ENCODE measurements at regions not wholly inside any gene's neighbourhood (a gene's known extent, or its start where the extent isn't known, plus 50 kb on each side); places are given as distances from the start of the nearest gene placed in this dataset.
A peak's percentile ranks its signal among the peaks of the same experiment; 100 is the strongest.
"Not testable (repeated sequence)": the region's sequence is repeated elsewhere in the genome, so short reads cannot be mapped to it uniquely, and the experiment has no call there.

DNA sequence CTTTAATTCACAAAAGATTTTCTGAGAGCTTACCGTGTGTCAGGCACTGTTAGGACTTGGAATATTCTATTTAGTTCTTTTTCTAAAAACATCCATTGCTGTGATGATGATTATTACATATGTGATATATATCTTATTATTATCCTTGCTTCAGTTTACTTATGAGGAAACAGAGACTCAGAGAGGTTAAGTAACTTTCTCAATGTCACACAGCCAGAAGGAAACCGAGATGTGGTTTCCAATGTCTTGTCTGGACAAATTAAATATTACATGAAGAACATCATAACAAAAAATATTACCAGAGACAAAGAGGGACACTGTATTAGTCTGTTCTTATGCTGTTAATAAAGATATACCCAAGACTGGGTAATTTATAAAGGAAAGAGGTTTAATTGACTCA lies 125.5 kb upstream of the DAP start:
- H3K9ac ChIP-seq, result no peak overlapping the region
- WGBS (ENCODE audit: low lambda C conversion rate), result 61% methylated on average over 2 of the region's 2 CpGs
- POLR2A ChIA-PET, result interaction anchor here (0.6 kb wide), 1 partner anchor 23 kb away, joined by 3 read pairs; no protein-coding TSS in a partner anchor

DNA sequence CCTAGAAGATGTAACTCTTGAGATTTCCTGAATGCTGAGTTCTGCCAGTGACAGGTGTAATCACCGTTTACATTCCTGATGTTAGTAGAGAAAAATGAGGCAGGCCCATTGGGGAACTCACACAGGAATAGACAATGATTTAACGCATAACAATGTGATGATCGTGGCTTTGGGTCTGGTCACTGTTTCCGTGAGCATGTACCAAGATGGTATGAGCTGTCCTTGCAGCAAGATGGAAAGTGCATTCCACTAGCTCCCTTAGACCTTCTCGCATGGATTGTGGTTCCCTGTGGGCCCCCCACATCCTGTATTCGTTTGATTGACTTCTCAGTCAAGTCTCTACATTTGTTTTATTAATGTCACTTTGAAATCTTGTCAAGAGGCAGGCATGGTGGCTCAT lies 124.0 kb upstream of the DAP start:
- Histone ChIP-seq H3K9me3 (no peaks in the 10 kb centered on the region), H3K9ac (no peak overlapping the region), H3K27ac (ENCODE audit: low read depth in 2 of 2, low read length in 1 of 2) (0 out of 4 replicates have a peak overlapping the region, but pooled peaks of 1 of the 2 experiments have one; percentile 21), H3K9me2 (no peaks in the 10 kb centered on the region), H3K79me2 (ENCODE audit: insufficient read depth) (no peaks in the 10 kb centered on the region), H3K36me3 (replicated peaks in 1 of 2; ENCODE audit: control insufficient read depth in 1 of 2, insufficient read depth in 2 of 2, low read length in 1 of 2) (no peaks in the 10 kb centered on the region), H4K20me1 (ENCODE audit: insufficient read depth) (no peaks in the 10 kb centered on the region), H3F3A (replicated peaks; ENCODE audit: insufficient read depth) (no peaks in the 10 kb centered on the region), H2AFZ (ENCODE audit: low read depth) (no peak overlapping the region; the same call in 1 of the 2 replicates), H3K4me2 (no peak overlapping the region), H3K27me3 (ENCODE audit: insufficient read depth) (no peaks in the 10 kb centered on the region), H3K4me3 (ENCODE audit: low read depth in 2 of 2, low read length in 1 of 2) (no peak overlapping the region), H3K4me1 (ENCODE audit: control insufficient read depth in 1 of 2, insufficient read depth in 2 of 2, low read depth in 1 of 2, low read length in 1 of 2) (no peaks in the 10 kb centered on the region)
- WGBS (ENCODE audit: low lambda C conversion rate), result 14% methylated on average over 6 of the region's 6 CpGs
- ChIA-PET POLR2A (no interaction called here), CTCF (interaction anchor here (1.0 kb wide), 1 partner anchor 43 kb away, joined by 3 read pairs; no protein-coding TSS in a partner anchor)
- no peak for DNase-seq
- TF ChIP-seq TCF12 (IDR thresholded peaks at IDR 0.05), result peak; percentile 82
- 0 out of 2 replicates have a peak, but pooled peaks have one; percentile 22 for TF ChIP-seq RXRA (IDR thresholded peaks at IDR 0.05; ENCODE audit: borderline replicate concordance, low read depth)
- TF ChIP-seq FOSL2 (IDR thresholded peaks at IDR 0.05; ENCODE audit: borderline replicate concordance, low read depth), result peak; percentile 70
- peak; percentile 74; the same call in 1 of the 2 replicates for TF ChIP-seq MEF2A (IDR thresholded peaks at IDR 0.05; ENCODE audit: borderline replicate concordance, low read depth)
- TF ChIP-seq JUND (IDR thresholded peaks at IDR 0.05), result peak; percentile 77
- peak in 1 of 2 experiments; percentile 78; a peak in 2 of 4 replicates for TF ChIP-seq EP300 (IDR thresholded peaks at IDR 0.05; ENCODE audit: borderline replicate concordance in 1 of 2, low read depth in 1 of 2, low read length in 1 of 2)
- TF ChIP-seq, protein P1, sequence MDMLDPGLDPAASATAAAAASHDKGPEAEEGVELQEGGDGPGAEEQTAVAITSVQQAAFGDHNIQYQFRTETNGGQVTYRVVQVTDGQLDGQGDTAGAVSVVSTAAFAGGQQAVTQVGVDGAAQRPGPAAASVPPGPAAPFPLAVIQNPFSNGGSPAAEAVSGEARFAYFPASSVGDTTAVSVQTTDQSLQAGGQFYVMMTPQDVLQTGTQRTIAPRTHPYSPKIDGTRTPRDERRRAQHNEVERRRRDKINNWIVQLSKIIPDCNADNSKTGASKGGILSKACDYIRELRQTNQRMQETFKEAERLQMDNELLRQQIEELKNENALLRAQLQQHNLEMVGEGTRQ (IDR thresholded peaks at IDR 0.05; ENCODE audit: borderline replicate concordance, low read depth, low read length), result no peak
- TF ChIP-seq GATA2 (CRISPR knock-in tag; IDR thresholded peaks at IDR 0.05), result no peak
- TF ChIP-seq TEAD4 (IDR thresholded peaks at IDR 0.05; ENCODE audit: borderline replicate concordance, insufficient read depth), result peak; percentile 68
- TF ChIP-seq POLR2AphosphoS5 (IDR thresholded peaks at IDR 0.05; ENCODE audit: low read depth, low read length), result peak; percentile 33; the same call in 1 of the 2 replicates
- TF ChIP-seq, protein P2, sequence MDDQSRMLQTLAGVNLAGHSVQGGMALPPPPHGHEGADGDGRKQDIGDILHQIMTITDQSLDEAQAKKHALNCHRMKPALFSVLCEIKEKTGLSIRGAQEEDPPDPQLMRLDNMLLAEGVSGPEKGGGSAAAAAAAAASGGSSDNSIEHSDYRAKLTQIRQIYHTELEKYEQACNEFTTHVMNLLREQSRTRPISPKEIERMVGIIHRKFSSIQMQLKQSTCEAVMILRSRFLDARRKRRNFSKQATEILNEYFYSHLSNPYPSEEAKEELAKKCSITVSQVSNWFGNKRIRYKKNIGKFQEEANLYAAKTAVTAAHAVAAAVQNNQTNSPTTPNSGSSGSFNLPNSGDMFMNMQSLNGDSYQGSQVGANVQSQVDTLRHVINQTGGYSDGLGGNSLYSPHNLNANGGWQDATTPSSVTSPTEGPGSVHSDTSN (IDR thresholded peaks at IDR 0.05), result peak; percentile 63
- no peak for TF ChIP-seq FOXM1 (IDR thresholded peaks at IDR 0.05; ENCODE audit: low read depth)

More for the DNA sequence above, 125.5 kb upstream of the DAP start:
- no peak overlapping the region for H3K27ac ChIP-seq (ENCODE audit: low read depth in 2 of 2, low read length in 1 of 2)
- no peak overlapping the region for H3K4me2 ChIP-seq
- no peaks in the 10 kb centered on the region for H3K4me1 ChIP-seq (ENCODE audit: control insufficient read depth in 1 of 2, insufficient read depth in 2 of 2, low read depth in 1 of 2, low read length in 1 of 2)
- TF ChIP-seq ELF1 (IDR thresholded peaks at IDR 0.05) (no peak), RFX5 (IDR thresholded peaks at IDR 0.05; ENCODE audit: low read length) (no peak), NFIC (IDR thresholded peaks at IDR 0.05; ENCODE audit: borderline replicate concordance) (no peak), FOSL2 (IDR thresholded peaks at IDR 0.05; ENCODE audit: borderline replicate concordance, low read depth) (no peak), TCF12 (IDR thresholded peaks at IDR 0.05) (no peak), TAF1 (IDR thresholded peaks at IDR 0.05; ENCODE audit: borderline replicate concordance, low read depth, low read length) (no peak), SIN3A (IDR thresholded peaks at IDR 0.05; ENCODE audit: borderline replicate concordance, low read depth, low read length) (no peak), TEAD4 (IDR thresholded peaks at IDR 0.05; ENCODE audit: borderline replicate concordance, insufficient read depth) (no peak), FOXJ3 (CRISPR knock-in tag; IDR thresholded peaks at IDR 0.05) (no peak)
- TF ChIP-seq, protein P3, sequence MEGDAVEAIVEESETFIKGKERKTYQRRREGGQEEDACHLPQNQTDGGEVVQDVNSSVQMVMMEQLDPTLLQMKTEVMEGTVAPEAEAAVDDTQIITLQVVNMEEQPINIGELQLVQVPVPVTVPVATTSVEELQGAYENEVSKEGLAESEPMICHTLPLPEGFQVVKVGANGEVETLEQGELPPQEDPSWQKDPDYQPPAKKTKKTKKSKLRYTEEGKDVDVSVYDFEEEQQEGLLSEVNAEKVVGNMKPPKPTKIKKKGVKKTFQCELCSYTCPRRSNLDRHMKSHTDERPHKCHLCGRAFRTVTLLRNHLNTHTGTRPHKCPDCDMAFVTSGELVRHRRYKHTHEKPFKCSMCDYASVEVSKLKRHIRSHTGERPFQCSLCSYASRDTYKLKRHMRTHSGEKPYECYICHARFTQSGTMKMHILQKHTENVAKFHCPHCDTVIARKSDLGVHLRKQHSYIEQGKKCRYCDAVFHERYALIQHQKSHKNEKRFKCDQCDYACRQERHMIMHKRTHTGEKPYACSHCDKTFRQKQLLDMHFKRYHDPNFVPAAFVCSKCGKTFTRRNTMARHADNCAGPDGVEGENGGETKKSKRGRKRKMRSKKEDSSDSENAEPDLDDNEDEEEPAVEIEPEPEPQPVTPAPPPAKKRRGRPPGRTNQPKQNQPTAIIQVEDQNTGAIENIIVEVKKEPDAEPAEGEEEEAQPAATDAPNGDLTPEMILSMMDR (IDR thresholded peaks at IDR 0.05), result no peak
- TF ChIP-seq, protein P1 (IDR thresholded peaks at IDR 0.05; ENCODE audit: borderline replicate concordance, low read depth, low read length), result no peak
- no peak overlapping the region for H3K4me3 ChIP-seq (ENCODE audit: low read depth in 2 of 2, low read length in 1 of 2)
- H4K20me1 ChIP-seq (ENCODE audit: insufficient read depth), result no peaks in the 10 kb centered on the region
- CTCF ChIA-PET, result interaction anchor here (1.4 kb wide), 1 partner anchor 22 kb away, joined by 3 read pairs; no protein-coding TSS in a partner anchor
- H3K9me3 ChIP-seq, result no peaks in the 10 kb centered on the region
- no peaks in the 10 kb centered on the region for H3K9me2 ChIP-seq
- H3K36me3 ChIP-seq (replicated peaks in 1 of 2; ENCODE audit: control insufficient read depth in 1 of 2, insufficient read depth in 2 of 2, low read length in 1 of 2), result peaks cover 0 to 3% of the 10 kb centered on the region in 2 experiments
- H3F3A ChIP-seq (replicated peaks; ENCODE audit: insufficient read depth), result no peaks in the 10 kb centered on the region
- no peaks in the 10 kb centered on the region for H3K79me2 ChIP-seq (ENCODE audit: insufficient read depth)
- no peak overlapping the region for H2AFZ ChIP-seq (ENCODE audit: low read depth)
- no peaks in the 10 kb centered on the region for H3K27me3 ChIP-seq (ENCODE audit: insufficient read depth)
- DNase-seq, result no peak

DNA sequence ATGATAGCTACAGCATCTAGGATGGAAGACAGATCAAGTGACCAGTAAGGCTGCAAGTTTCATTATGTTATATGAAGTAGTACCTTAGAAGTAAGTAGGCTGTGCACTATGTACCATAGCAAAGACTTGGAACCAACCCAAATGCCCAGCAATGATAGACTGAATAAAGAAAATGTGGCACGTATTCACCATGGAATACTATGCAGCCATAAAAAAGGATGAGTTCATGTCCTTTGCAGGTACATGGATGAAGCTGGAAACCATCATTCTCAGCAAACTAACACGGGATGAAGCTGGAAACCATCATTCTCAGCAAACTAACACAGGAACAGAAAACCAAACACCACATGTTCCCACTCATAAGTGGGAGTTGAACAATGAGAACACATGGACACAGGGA lies 122.9 kb upstream of the DAP start:
- H3K4me3 ChIP-seq (ENCODE audit: low read depth in 2 of 2, low read length in 1 of 2); H3K9me2 ChIP-seq; H3K9ac ChIP-seq; H4K20me1 ChIP-seq (ENCODE audit: insufficient read depth); H3K9me3 ChIP-seq; DNase-seq; POLR2A ChIA-PET; H3K36me3 ChIP-seq (replicated peaks in 1 of 2; ENCODE audit: control insufficient read depth in 1 of 2, insufficient read depth in 2 of 2, low read length in 1 of 2); H2AFZ ChIP-seq (ENCODE audit: low read depth); H3K4me2 ChIP-seq; H3F3A ChIP-seq (replicated peaks; ENCODE audit: insufficient read depth); H3K27me3 ChIP-seq (ENCODE audit: insufficient read depth); H3K79me2 ChIP-seq (ENCODE audit: insufficient read depth); H3K4me1 ChIP-seq (ENCODE audit: control insufficient read depth in 1 of 2, insufficient read depth in 2 of 2, low read depth in 1 of 2, low read length in 1 of 2); H3K27ac ChIP-seq (ENCODE audit: low read depth in 2 of 2, low read length in 1 of 2): not testable (repeated sequence)
- CTCF ChIA-PET, result interaction anchor here (1.0 kb wide), 1 partner anchor 44 kb away, joined by 3 read pairs; no protein-coding TSS in a partner anchor
- WGBS (ENCODE audit: low lambda C conversion rate), result 31% methylated on average over 2 of the region's 2 CpGs

Measured in SK-N-SH (cell line).